ENCODE measurements at regions not wholly inside any gene's neighbourhood (a gene's known extent, or its start where the extent isn't known, plus 50 kb on each side); places are given as distances from the start of the nearest gene placed in this dataset.

DNA sequence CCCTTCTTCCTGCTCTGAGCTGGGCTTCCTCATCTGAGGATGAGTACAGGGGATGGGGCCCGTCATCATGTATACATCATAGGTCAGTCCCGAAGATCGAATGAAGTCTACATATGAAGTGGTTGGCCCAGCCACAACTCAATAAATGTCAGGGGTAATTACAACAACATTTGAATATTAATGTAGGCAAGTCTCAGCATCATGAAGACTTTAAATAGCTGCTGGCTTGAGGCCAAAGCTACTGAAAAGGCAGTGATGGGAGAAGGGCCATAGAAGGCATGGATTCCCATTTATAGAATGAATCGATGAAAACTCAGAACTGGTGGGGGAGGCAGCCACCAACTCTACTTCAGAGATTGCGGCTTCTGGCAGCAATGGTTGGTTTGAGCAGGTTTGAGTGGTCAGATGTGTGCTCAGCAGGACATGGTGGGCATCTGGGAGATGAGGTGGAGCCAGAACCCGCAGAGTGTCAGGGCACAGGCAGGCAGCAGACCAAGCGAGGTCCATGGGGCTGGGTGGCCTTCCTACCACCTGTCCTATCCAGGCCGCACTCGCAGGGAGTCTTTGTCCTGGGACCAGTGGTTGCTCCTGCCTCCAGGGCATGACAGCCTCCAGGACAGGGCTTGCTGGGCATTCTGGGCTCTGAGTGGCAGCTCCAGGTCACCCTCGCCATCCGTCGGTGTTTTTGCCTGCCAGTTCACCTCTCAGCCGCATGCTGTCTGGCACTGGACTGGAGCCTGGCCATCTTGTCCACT is 919.1 kb downstream of the TBC1D22A start:
- Histone ChIP-seq H4K20me1 (ENCODE audit: low read depth, low read length) (no peaks in the 10 kb centered on the region), H3K79me2 (ENCODE audit: insufficient read depth, low read length) (no peaks in the 10 kb centered on the region), H3K9me3 (ENCODE audit: insufficient read depth, low read length) (no peaks in the 10 kb centered on the region), H3K36me3 (ENCODE audit: low read length) (no peaks in the 10 kb centered on the region), H3K9ac (ENCODE audit: low read length) (no peak overlapping the region), H2AFZ (ENCODE audit: low read depth, low read length, severe bottlenecking) (no peak overlapping the region), H3K27me3 (ENCODE audit: low read length) (no peaks in the 10 kb centered on the region), H3K4me2 (ENCODE audit: low read depth, low read length, poor library complexity, severe bottlenecking) (no peak overlapping the region), H3K4me3 (ENCODE audit: insufficient read depth, low read length, poor library complexity, severe bottlenecking) (no peak overlapping the region), H3K27ac (ENCODE audit: low read depth, low read length) (no peak overlapping the region), H3F3A (ENCODE audit: insufficient read depth) (no peaks in the 10 kb centered on the region), H3K9me2 (replicated peaks; ENCODE audit: insufficient read depth, low read length) (no peaks in the 10 kb centered on the region)
- TF ChIP-seq, protein P1, sequence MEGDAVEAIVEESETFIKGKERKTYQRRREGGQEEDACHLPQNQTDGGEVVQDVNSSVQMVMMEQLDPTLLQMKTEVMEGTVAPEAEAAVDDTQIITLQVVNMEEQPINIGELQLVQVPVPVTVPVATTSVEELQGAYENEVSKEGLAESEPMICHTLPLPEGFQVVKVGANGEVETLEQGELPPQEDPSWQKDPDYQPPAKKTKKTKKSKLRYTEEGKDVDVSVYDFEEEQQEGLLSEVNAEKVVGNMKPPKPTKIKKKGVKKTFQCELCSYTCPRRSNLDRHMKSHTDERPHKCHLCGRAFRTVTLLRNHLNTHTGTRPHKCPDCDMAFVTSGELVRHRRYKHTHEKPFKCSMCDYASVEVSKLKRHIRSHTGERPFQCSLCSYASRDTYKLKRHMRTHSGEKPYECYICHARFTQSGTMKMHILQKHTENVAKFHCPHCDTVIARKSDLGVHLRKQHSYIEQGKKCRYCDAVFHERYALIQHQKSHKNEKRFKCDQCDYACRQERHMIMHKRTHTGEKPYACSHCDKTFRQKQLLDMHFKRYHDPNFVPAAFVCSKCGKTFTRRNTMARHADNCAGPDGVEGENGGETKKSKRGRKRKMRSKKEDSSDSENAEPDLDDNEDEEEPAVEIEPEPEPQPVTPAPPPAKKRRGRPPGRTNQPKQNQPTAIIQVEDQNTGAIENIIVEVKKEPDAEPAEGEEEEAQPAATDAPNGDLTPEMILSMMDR (IDR thresholded peaks at IDR 0.05; ENCODE audit: insufficient read depth, low read length, poor library complexity, severe bottlenecking), result no peak
- TF ChIP-seq EZH2phosphoT487 (conservative IDR thresholded peaks at IDR 0.05; ENCODE audit: low read length), result no peak

DNA sequence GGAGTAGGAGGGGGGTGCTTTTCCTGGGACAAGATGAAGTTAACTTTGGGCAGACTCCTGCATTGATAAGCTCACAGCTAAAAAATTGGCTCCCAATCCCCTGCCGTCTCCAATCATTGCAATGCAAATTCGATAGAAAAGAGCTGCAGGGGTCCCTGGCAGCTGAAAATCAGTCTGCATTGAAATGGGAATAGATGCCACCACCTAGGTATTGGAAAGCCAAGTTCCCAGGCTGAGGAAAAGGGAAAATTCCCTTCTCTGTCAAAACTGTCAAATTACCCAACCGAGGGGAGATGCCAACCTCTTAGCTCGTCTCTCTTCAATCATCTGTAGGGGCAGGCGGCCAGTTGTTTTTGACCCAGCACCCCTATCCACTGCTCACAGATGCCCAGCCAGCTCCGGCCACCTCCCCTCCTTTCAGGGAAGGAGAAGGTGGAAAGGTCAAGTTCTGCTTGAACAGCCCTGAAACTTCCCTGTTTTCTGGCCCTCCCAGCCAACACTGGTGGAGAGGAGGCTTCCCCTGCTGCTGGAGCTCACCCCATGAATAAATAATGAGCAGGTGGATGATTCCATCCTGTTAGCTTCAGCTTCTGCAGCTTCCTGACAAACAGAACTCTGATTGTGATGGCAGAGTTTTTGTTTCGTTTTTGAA is 916.3 kb downstream of the TBC1D22A start:
- Histone ChIP-seq H3K27ac (ENCODE audit: low read depth, low read length) (no peak overlapping the region), H3K27me3 (ENCODE audit: low read length) (no peaks in the 10 kb centered on the region), H3K36me3 (ENCODE audit: low read length) (no peaks in the 10 kb centered on the region), H2AFZ (ENCODE audit: low read depth, low read length, severe bottlenecking) (no peak overlapping the region), H3K9me3 (ENCODE audit: insufficient read depth, low read length) (no peaks in the 10 kb centered on the region), H3K4me3 (ENCODE audit: insufficient read depth, low read length, poor library complexity, severe bottlenecking) (no peak overlapping the region), H3K4me2 (ENCODE audit: low read depth, low read length, poor library complexity, severe bottlenecking) (no peak overlapping the region), H3F3A (ENCODE audit: insufficient read depth) (no peaks in the 10 kb centered on the region), H3K9me2 (replicated peaks; ENCODE audit: insufficient read depth, low read length) (no peaks in the 10 kb centered on the region), H4K20me1 (ENCODE audit: low read depth, low read length) (no peaks in the 10 kb centered on the region), H3K9ac (ENCODE audit: low read length) (no peak overlapping the region), H3K79me2 (ENCODE audit: insufficient read depth, low read length) (no peaks in the 10 kb centered on the region)
- TF ChIP-seq EZH2phosphoT487 (conservative IDR thresholded peaks at IDR 0.05; ENCODE audit: low read length), result no peak

DNA sequence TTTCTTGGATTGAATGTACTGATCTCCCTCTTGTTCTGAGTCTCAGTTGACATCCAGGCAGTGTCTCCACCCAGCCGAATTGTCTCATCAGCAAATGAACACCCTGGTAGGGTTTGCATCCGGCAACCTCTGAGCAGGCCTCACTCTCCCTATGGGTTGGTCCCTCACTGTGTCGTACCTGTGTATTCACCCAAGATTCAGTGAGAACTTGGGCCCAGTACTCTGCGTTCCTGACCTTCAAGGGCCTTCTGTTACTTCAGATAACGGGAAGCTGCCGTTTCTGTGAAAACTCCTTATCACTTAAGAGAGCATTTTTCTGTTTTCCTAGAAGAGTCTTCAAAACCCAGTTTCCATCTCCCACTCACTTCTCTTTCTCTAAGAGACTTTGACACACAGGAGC is 915.6 kb downstream of the TBC1D22A start:
- Histone ChIP-seq H3K9me2 (replicated peaks; ENCODE audit: insufficient read depth, low read length) (no peaks in the 10 kb centered on the region), H3K27ac (ENCODE audit: low read depth, low read length) (no peak overlapping the region), H4K20me1 (ENCODE audit: low read depth, low read length) (no peaks in the 10 kb centered on the region), H3K4me2 (ENCODE audit: low read depth, low read length, poor library complexity, severe bottlenecking) (no peak overlapping the region), H3K36me3 (ENCODE audit: low read length) (no peaks in the 10 kb centered on the region), H3K79me2 (ENCODE audit: insufficient read depth, low read length) (no peaks in the 10 kb centered on the region), H3K9ac (ENCODE audit: low read length) (no peak overlapping the region), H2AFZ (ENCODE audit: low read depth, low read length, severe bottlenecking) (no peak overlapping the region), H3K27me3 (ENCODE audit: low read length) (no peaks in the 10 kb centered on the region), H3F3A (ENCODE audit: insufficient read depth) (no peaks in the 10 kb centered on the region), H3K9me3 (ENCODE audit: insufficient read depth, low read length) (no peaks in the 10 kb centered on the region), H3K4me3 (ENCODE audit: insufficient read depth, low read length, poor library complexity, severe bottlenecking) (no peak overlapping the region)
- no peak for TF ChIP-seq EZH2phosphoT487 (conservative IDR thresholded peaks at IDR 0.05; ENCODE audit: low read length)
- TF ChIP-seq, protein P1 (IDR thresholded peaks at IDR 0.05; ENCODE audit: insufficient read depth, low read length, poor library complexity, severe bottlenecking), result no peak

DNA sequence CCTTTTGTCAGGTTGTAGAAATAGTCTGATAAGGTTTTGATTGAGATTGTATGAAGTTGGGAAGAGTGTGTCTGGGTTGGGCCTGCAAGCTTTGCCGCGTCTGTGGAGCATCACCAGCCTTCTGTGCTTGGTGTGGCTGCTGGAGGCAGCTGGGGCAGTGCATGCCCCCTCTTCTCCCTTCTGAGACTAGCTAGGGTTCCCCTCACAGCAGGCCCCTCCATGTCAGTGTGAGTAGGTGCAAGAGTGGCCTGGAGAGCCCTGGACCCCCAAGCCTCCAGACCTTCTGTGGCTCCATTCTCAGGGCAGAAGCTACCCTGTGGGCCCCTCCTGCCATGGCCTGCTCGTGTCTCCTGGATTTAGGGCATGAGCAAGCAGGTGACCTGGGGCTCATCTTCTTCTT is 914.2 kb downstream of the TBC1D22A start:
- no peak for TF ChIP-seq EZH2phosphoT487 (conservative IDR thresholded peaks at IDR 0.05; ENCODE audit: low read length)
- TF ChIP-seq, protein P1 (IDR thresholded peaks at IDR 0.05; ENCODE audit: insufficient read depth, low read length, poor library complexity, severe bottlenecking), result no peak
- H3K9ac ChIP-seq (ENCODE audit: low read length), result no peak overlapping the region
- H2AFZ ChIP-seq (ENCODE audit: low read depth, low read length, severe bottlenecking), result no peak overlapping the region
- H3K36me3 ChIP-seq (ENCODE audit: low read length), result no peaks in the 10 kb centered on the region
- no peaks in the 10 kb centered on the region for H3K9me3 ChIP-seq (ENCODE audit: insufficient read depth, low read length)
- H3K4me3 ChIP-seq (ENCODE audit: insufficient read depth, low read length, poor library complexity, severe bottlenecking), result no peak overlapping the region
- H3K27me3 ChIP-seq (ENCODE audit: low read length), result no peaks in the 10 kb centered on the region
- H4K20me1 ChIP-seq (ENCODE audit: low read depth, low read length), result no peaks in the 10 kb centered on the region
- H3K27ac ChIP-seq (ENCODE audit: low read depth, low read length), result no peak overlapping the region
- no peaks in the 10 kb centered on the region for H3K9me2 ChIP-seq (replicated peaks; ENCODE audit: insufficient read depth, low read length)
- H3F3A ChIP-seq (ENCODE audit: insufficient read depth), result no peaks in the 10 kb centered on the region
- H3K4me2 ChIP-seq (ENCODE audit: low read depth, low read length, poor library complexity, severe bottlenecking), result no peak overlapping the region
- H3K79me2 ChIP-seq (ENCODE audit: insufficient read depth, low read length), result no peaks in the 10 kb centered on the region
